ENCODE measurements at regions not wholly inside any gene's neighbourhood (a gene's known extent, or its start where the extent isn't known, plus 50 kb on each side); places are given as distances from the start of the nearest gene placed in this dataset.

GRCh38 chr9:87029905-87030304 is 82.6 kb upstream of the GAS1 start:
- Mint-ChIP-seq H3K27me3 (ENCODE audit: unreplicated experiment) (no peaks in the 10 kb centered on the region), H3K4me3 (ENCODE audit: unreplicated experiment) (no peak overlapping the region), H3K27ac (ENCODE audit: unreplicated experiment) (no peak overlapping the region), H3K36me3 (ENCODE audit: unreplicated experiment) (peaks cover 2% of the 10 kb centered on the region), H3K9me3 (ENCODE audit: unreplicated experiment) (peaks cover 5% of the 10 kb centered on the region), H3K4me1 (ENCODE audit: unreplicated experiment) (peaks cover 28% of the 10 kb centered on the region)
- no peak for TF ChIP-seq CTCF (IDR thresholded peaks at IDR 0.05)
- no peak for DNase-seq (ENCODE audit: extremely low spot score, unreplicated experiment)

- no peak for TF ChIP-seq CTCF (IDR thresholded peaks at IDR 0.05)
- DNase-seq (ENCODE audit: extremely low spot score, unreplicated experiment), result no peak
- Mint-ChIP-seq H3K9me3 (ENCODE audit: unreplicated experiment) (no peaks in the 10 kb centered on the region), H3K4me1 (ENCODE audit: unreplicated experiment) (peaks cover 64% of the 10 kb centered on the region), H3K27me3 (ENCODE audit: unreplicated experiment) (no peaks in the 10 kb centered on the region), H3K27ac (ENCODE audit: unreplicated experiment) (peak overlapping the region; percentile 97), H3K4me3 (ENCODE audit: unreplicated experiment) (peak overlapping the region; percentile 11), H3K36me3 (ENCODE audit: unreplicated experiment) (no peaks in the 10 kb centered on the region)
Measured at GRCh38 chr9:87034841-87035240, 87.5 kb upstream of the GAS1 start.

DNA sequence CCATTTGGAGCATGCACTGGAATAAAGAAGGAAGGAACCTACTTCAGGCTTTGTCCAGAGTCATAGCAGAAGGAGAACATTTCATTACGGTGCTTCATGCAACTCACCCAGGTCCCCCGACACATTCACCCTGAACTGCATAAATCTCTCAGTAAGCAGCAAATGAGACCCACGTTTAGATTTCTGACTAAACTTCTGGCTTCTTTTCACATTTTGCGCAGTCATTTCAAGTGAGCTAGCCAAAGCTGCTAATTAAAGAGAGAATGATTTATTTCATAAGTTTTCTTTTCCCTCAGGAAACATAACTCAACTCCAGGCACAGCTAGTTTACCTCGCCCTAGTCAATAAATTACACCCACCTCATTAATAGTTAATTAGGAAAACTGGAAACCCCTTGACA is 88.6 kb upstream of the GAS1 start:
- Mint-ChIP-seq H3K4me1 (ENCODE audit: unreplicated experiment) (peaks cover 73% of the 10 kb centered on the region), H3K27ac (ENCODE audit: unreplicated experiment) (peak overlapping the region; percentile 97), H3K4me3 (ENCODE audit: unreplicated experiment) (no peak overlapping the region), H3K9me3 (ENCODE audit: unreplicated experiment) (no peaks in the 10 kb centered on the region), H3K27me3 (ENCODE audit: unreplicated experiment) (no peaks in the 10 kb centered on the region), H3K36me3 (ENCODE audit: unreplicated experiment) (no peaks in the 10 kb centered on the region)
- no peak for DNase-seq (ENCODE audit: extremely low spot score, unreplicated experiment)
- TF ChIP-seq CTCF (IDR thresholded peaks at IDR 0.05), result no peak

DNA sequence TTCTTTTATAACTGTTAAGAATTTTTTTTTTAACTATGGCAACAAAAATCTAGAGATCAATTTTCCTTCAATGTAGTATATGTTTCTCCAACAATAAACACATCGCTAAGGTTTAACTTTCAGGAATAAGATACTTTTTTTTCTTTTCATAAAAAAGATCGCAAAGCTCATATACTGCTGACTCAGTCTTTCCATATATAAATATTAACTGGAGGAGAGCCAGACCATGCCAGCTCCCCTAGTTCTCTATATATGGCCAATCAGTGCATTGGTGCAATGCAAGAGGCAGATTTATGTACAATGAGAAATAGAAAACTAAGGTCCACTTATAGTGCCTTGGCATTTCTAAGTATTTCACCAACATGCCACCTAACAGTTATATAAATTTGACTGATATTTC is 89.2 kb upstream of the GAS1 start:
- Mint-ChIP-seq H3K27ac (ENCODE audit: unreplicated experiment) (peak overlapping the region; percentile 97), H3K9me3 (ENCODE audit: unreplicated experiment) (no peaks in the 10 kb centered on the region), H3K4me1 (ENCODE audit: unreplicated experiment) (peaks cover 76% of the 10 kb centered on the region), H3K4me3 (ENCODE audit: unreplicated experiment) (no peak overlapping the region), H3K27me3 (ENCODE audit: unreplicated experiment) (no peaks in the 10 kb centered on the region), H3K36me3 (ENCODE audit: unreplicated experiment) (peaks cover under 1% of the 10 kb centered on the region)
- no peak for TF ChIP-seq CTCF (IDR thresholded peaks at IDR 0.05)
- no peak for DNase-seq (ENCODE audit: extremely low spot score, unreplicated experiment)

DNA sequence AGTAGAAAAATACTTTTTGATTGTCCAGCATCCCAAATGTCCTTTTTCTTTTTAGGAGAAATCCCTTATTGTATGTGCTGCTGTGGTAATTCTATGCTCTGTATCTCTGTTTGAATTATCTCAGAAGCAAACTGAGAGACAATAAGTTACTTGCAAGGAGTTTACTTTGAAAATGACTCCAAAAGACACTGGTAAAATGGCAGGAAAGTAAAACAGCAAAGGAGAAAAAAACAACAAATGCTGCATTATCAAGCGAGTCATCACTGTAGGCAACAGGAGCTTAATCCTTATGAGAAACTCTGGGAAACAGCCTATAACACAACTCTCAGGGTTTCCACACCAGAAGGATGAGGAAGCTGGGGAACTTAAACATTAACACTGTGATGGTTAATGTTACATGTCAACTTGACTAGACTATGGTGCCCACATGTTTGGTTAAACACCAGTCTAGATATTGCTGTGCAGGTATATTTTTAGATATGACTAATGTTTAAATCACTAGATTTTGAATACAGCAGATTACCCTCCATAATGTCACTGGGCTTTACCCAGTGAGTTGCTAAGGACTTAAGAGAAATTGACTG is 92.6 kb upstream of the GAS1 start:
- peak overlapping the region; percentile 43 for H3K4me3 Mint-ChIP-seq (ENCODE audit: unreplicated experiment)
- TF ChIP-seq CTCF (IDR thresholded peaks at IDR 0.05), result no peak
- H3K36me3 Mint-ChIP-seq (ENCODE audit: unreplicated experiment), result peaks cover 2% of the 10 kb centered on the region
- no peak for DNase-seq (ENCODE audit: extremely low spot score, unreplicated experiment)
- H3K27me3 Mint-ChIP-seq (ENCODE audit: unreplicated experiment), result no peaks in the 10 kb centered on the region
- peaks cover 51% of the 10 kb centered on the region for H3K4me1 Mint-ChIP-seq (ENCODE audit: unreplicated experiment)
- H3K9me3 Mint-ChIP-seq (ENCODE audit: unreplicated experiment), result no peaks in the 10 kb centered on the region
- peak overlapping the region; percentile 91 for H3K27ac Mint-ChIP-seq (ENCODE audit: unreplicated experiment)
